ENCODE measurements at regions not wholly inside any gene's neighbourhood (a gene's known extent, or its start where the extent isn't known, plus 50 kb on each side); places are given as distances from the start of the nearest gene placed in this dataset.

DNA sequence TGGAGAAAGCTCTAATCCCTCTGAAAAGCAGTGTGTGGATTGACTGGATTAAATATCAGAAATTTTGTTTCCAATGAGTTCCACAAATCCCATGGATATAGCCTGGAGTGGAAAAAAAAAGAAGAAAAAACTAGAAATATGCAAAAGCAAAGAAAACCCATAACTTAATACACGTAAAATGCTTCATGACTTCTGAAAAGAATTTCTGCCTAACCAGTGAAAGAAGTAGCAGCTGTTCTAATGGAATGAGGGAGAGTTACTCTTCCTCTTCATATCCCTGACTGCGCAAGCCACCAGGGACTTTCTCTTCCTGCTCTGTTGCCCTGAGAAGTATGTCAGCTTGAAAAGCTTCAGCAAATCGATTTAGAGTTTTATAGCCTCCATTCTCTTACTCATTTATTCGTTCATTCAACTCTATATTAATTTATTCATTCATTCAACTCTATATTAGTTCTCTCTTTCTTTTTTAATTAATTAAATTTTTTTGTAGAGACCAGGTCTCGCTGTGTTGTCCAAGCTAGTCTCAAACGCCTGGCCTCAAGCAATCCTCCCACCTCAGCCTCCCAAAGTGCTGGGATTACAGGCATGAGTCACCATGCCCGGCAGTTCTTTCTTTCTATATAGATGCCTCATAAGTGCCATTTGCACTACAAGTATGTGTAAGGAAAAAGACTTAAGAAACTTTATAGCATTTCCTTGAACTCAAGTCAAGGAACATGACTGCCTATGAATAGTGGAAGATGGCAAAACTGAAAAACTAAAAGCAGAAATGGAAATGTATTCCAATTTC lies 447.3 kb upstream of the NRP1 start:
- TF ChIP-seq CTCF (IDR thresholded peaks at IDR 0.05; ENCODE audit: control extremely low read depth in 1 of 3, insufficient read depth in 1 of 3, low read depth in 1 of 3, low read length in 3 of 3) = no peak
- no peak for TF ChIP-seq HDAC2 (IDR thresholded peaks at IDR 0.05; ENCODE audit: borderline replicate concordance in 1 of 2, low read depth in 2 of 2, low read length in 2 of 2)

Data from H1 (cell line).